Esophagus (tissue), 2 donors: ENCODE measurements at regions not wholly inside any gene's neighbourhood (a gene's known extent, or its start where the extent isn't known, plus 50 kb on each side); places are given as distances from the start of the nearest gene placed in this dataset.

Experiments
- H3K27ac ChIP-seq, 2 donors: one replicate each; pipeline ENCODE4 v1.5.1; 2013; ENCODE audit warnings: low read depth in 2 of 2, mild to moderate bottlenecking in 2 of 2, inconsistent platforms in 1 of 2, low read length in 1 of 2, moderate library complexity in 1 of 2
- H3K27me3 ChIP-seq, 2 donors: one replicate each; pipeline ENCODE4 v1.6.1; 2013; ENCODE audit warnings: low read length in 2 of 2, control low read depth in 1 of 2, mild to moderate bottlenecking in 1 of 2; ENCODE audit not compliant: insufficient read depth in 2 of 2, control insufficient read depth in 1 of 2
- H3K36me3 ChIP-seq, 2 donors: one replicate each; pipeline ENCODE4 v1.6.1; 2013; ENCODE audit warnings: low read length in 1 of 2; ENCODE audit not compliant: control insufficient read depth in 2 of 2, insufficient read depth in 2 of 2
- H3K4me1 ChIP-seq, 2 donors: one replicate each; pipeline ENCODE4 v1.6.1; 2013; ENCODE audit warnings: low read length in 1 of 2; ENCODE audit not compliant: control insufficient read depth in 2 of 2, insufficient read depth in 2 of 2
- H3K4me3 ChIP-seq, 2 donors: one replicate each; pipeline ENCODE4 v1.5.1; 2013; ENCODE audit warnings: low read length in 2 of 2, mild to moderate bottlenecking in 2 of 2, low read depth in 1 of 2, moderate library complexity in 1 of 2
- H3K9me3 ChIP-seq, 2 donors: one replicate each; pipeline ENCODE4 v1.6.1; 2013; ENCODE audit warnings: mild to moderate bottlenecking in 2 of 2, low read depth in 1 of 2, low read length in 1 of 2, moderate library complexity in 1 of 2; ENCODE audit not compliant: control insufficient read depth in 2 of 2, insufficient read depth in 1 of 2
- WGBS, 2 donors: extraction: QIAGEN DNeasy Blood & Tissue Kit; methylation state at CpG; one replicate each; pipeline ENCODE4 v1.1.7; 2013; 5-methylcytosine and 5-hydroxymethylcytosine counted together
- donor health status: healthy with polysubstance abuse.
- donor health status: Bipolar disorder and iron deficiency.

GRCh38 chr6:48735846-48736245, 624.8 kb upstream of the PTCHD4 start:
- H3K4me1 ChIP-seq = no peaks in the 10 kb centered on the region
- H3K36me3 ChIP-seq = no peaks in the 10 kb centered on the region
- no peaks in the 10 kb centered on the region for H3K27me3 ChIP-seq
- no peaks in the 10 kb centered on the region for H3K9me3 ChIP-seq
- 83 to 88% methylated on average over 1 of the region's 1 CpG for WGBS, 2 donors
- no peak overlapping the region for H3K27ac ChIP-seq
- no peak overlapping the region for H3K4me3 ChIP-seq

GRCh38 chr6:48733581-48733980, 622.6 kb upstream of the PTCHD4 start:
- H3K27ac ChIP-seq = no peak overlapping the region
- H3K4me3 ChIP-seq = no peak overlapping the region
- 37 to 59% methylated on average over 1 of the region's 1 CpG for WGBS, 2 donors
- peaks cover 0 to 2% of the 10 kb centered on the region in 2 donors for H3K9me3 ChIP-seq
- no peaks in the 10 kb centered on the region for H3K4me1 ChIP-seq
- no peaks in the 10 kb centered on the region for H3K36me3 ChIP-seq
- H3K27me3 ChIP-seq = no peaks in the 10 kb centered on the region

GRCh38 chr6:48714699-48715098, 603.7 kb upstream of the PTCHD4 start:
- Histone ChIP-seq H3K36me3 (no peaks in the 10 kb centered on the region), H3K4me3 (no peak overlapping the region), H3K9me3 (no peaks in the 10 kb centered on the region), H3K4me1 (no peaks in the 10 kb centered on the region), H3K27me3 (no peaks in the 10 kb centered on the region), H3K27ac (no peak overlapping the region)
- WGBS, 2 donors = 56 to 69% methylated on average over 2 of the region's 2 CpGs

GRCh38 chr6:48714250-48714649, 603.3 kb upstream of the PTCHD4 start:
- WGBS, 2 donors = 29 to 35% methylated on average over 2 of the region's 2 CpGs
- Histone ChIP-seq H3K27ac (no peak overlapping the region), H3K4me1 (no peaks in the 10 kb centered on the region), H3K9me3 (no peaks in the 10 kb centered on the region), H3K4me3 (no peak overlapping the region), H3K27me3 (no peaks in the 10 kb centered on the region), H3K36me3 (no peaks in the 10 kb centered on the region)

GRCh38 chr6:48713612-48714011, 602.6 kb upstream of the PTCHD4 start:
- WGBS, 2 donors = 75 to 82% methylated on average over 2 of the region's 2 CpGs
- Histone ChIP-seq H3K4me1 (no peaks in the 10 kb centered on the region), H3K27ac (no peak overlapping the region), H3K36me3 (no peaks in the 10 kb centered on the region), H3K27me3 (no peaks in the 10 kb centered on the region), H3K4me3 (no peak overlapping the region), H3K9me3 (no peaks in the 10 kb centered on the region)

- Histone ChIP-seq H3K4me3 (no peak overlapping the region), H3K9me3 (no peaks in the 10 kb centered on the region), H3K36me3 (no peaks in the 10 kb centered on the region), H3K4me1 (no peaks in the 10 kb centered on the region), H3K27me3 (no peaks in the 10 kb centered on the region), H3K27ac (no peak overlapping the region)
Observed at GRCh38 chr6:48706310-48706709, 595.3 kb upstream of the PTCHD4 start.

GRCh38 chr6:48701572-48701971, 590.6 kb upstream of the PTCHD4 start:
- 89 to 95% methylated on average over 15 of the region's 15 CpGs for WGBS, 2 donors
- no peaks in the 10 kb centered on the region for H3K27me3 ChIP-seq
- peaks cover 0 to 2% of the 10 kb centered on the region in 2 donors for H3K9me3 ChIP-seq
- no peaks in the 10 kb centered on the region for H3K36me3 ChIP-seq
- H3K4me3 ChIP-seq = no peak overlapping the region
- H3K27ac ChIP-seq = no peak overlapping the region
- H3K4me1 ChIP-seq = no peaks in the 10 kb centered on the region

- Histone ChIP-seq H3K4me1 (no peaks in the 10 kb centered on the region), H3K9me3 (peaks cover 4 to 7% of the 10 kb centered on the region in 2 donors), H3K4me3 (no peak overlapping the region), H3K27ac (no peak overlapping the region), H3K27me3 (no peaks in the 10 kb centered on the region), H3K36me3 (no peaks in the 10 kb centered on the region)
- 80 to 86% methylated on average over 3 of the region's 3 CpGs for WGBS, 2 donors
Observed at GRCh38 chr6:48695872-48696271, 584.9 kb upstream of the PTCHD4 start.

- Histone ChIP-seq H3K27me3 (no peaks in the 10 kb centered on the region), H3K27ac (no peak overlapping the region), H3K36me3 (no peaks in the 10 kb centered on the region), H3K4me1 (no peaks in the 10 kb centered on the region), H3K4me3 (no peak overlapping the region), H3K9me3 (peaks cover 4 to 12% of the 10 kb centered on the region in 2 donors)
- WGBS, 2 donors = 78 to 85% methylated on average over 2 of the region's 2 CpGs
Observed at GRCh38 chr6:48691420-48691819, 580.4 kb upstream of the PTCHD4 start.

GRCh38 chr6:48689498-48689897, 578.5 kb upstream of the PTCHD4 start:
- Histone ChIP-seq H3K9me3 (peaks cover 4 to 11% of the 10 kb centered on the region in 2 donors), H3K4me1 (no peaks in the 10 kb centered on the region), H3K36me3 (no peaks in the 10 kb centered on the region), H3K4me3 (no peak overlapping the region), H3K27ac (no peak overlapping the region), H3K27me3 (no peaks in the 10 kb centered on the region)
